CD4-positive, alpha-beta T cell treated with Interleukin-1 beta for 1 hour (primary cell): ENCODE measurements at regions not wholly inside any gene's neighbourhood (a gene's known extent, or its start where the extent isn't known, plus 50 kb on each side); places are given as distances from the start of the nearest gene placed in this dataset.

Source experiments
- DNase-seq, 2 donors: peaks; one replicate each; pipeline ENCODE4 v3.0.0-alpha.2; 2020 to 2022

- no peak for DNase-seq
Measured at GRCh38 chr9:28651050-28651722, 1077.9 kb upstream of the C9orf72 start.

- no peak for DNase-seq
Measured at GRCh38 chr9:28653216-28653615, 1079.9 kb upstream of the C9orf72 start.

GRCh38 chr9:28656727-28657126 lies 1083.4 kb upstream of the C9orf72 start:
- DNase-seq = no peak

DNA sequence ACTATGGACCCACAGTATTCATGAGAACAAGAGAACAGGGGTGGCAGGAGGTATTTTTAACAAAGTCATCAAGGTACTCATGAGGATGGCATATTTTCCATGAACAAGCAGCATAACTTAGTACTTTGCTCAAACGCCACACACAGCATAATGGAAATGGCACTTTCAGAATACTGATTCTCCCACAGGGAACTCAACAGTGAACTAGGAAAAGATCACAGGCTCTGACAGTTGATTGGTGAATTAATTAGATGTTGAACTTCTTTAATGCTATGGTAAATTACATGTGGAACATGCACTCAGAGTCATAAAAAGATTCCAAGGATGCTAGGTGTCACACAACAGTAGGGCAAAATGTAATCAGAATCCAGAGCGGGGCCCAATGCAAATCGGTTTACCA lies 1088.6 kb upstream of the C9orf72 start:
- DNase-seq = no peak

DNA sequence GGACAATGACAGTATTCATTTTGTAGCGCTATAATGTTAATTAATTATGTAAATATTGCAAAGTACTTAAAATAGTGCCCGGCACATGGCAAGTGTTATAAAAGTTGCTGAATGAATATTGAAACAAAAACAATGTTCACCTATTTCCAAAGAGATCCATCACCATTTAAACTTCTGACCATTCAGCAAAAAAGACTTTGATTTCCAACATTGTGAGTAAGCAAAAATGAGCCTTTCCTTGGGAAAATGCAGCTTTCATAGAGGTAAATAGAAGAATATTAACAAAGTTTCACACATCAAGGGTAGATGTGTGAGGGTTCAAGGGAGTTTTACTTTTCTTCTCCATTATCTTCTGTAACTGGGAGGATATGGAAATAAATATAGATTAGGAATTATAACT lies 1089.4 kb upstream of the C9orf72 start:
- DNase-seq = no peak

DNA sequence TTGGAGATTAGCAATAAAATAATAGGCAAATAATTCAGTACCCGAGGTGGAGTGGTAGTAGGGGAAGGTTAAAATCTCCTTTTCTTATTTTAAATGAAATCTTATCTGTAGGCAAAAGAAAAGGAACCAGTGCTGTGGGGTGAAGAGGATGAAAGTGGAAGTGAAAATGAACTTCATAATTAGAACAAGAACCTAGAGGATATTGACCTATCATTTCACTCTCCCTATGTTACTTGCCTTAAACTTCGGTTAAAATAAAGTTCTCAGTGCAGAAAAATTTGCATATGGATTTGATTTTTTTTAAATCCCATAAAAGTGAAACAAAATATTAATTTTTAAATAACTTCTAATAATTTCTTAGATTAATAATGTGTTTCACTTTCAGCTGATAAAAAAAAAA lies 1094.9 kb upstream of the C9orf72 start:
- DNase-seq = no peak

- no peak for DNase-seq
Measured at GRCh38 chr9:28671000-28671399, 1097.7 kb upstream of the C9orf72 start.

GRCh38 chr9:28678097-28678496 lies 1104.8 kb upstream of the C9orf72 start:
- no peak for DNase-seq

DNA sequence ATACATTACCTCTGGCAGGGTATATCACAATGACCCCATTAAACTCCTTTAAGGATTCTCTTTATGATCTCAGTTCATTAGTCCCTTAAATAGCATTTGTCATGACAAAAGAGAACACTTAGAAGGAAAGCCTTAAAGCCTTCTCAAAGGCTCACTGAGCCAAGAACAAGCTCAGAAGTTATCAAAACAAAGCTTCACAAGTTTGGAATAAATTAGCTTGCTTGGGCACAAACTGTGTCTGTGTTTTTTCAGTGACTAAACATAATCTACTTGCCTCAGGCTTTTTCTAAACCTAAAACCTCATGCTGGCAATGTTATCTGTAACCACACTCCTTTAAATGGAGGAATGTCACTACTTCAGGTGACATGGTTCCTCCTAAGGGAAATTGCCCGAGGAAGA lies 1114.9 kb upstream of the C9orf72 start:
- DNase-seq = no peak

GRCh38 chr9:28692012-28692411 lies 1118.7 kb upstream of the C9orf72 start:
- no peak for DNase-seq

GRCh38 chr9:28696960-28697359 lies 1123.7 kb upstream of the C9orf72 start:
- DNase-seq = no peak

GRCh38 chr9:28699632-28700031 lies 1126.4 kb upstream of the C9orf72 start:
- DNase-seq = no peak

- DNase-seq = no peak
Measured at GRCh38 chr9:28707616-28708015, 1134.3 kb upstream of the C9orf72 start.

GRCh38 chr9:28714188-28714587 lies 1140.9 kb upstream of the C9orf72 start:
- DNase-seq = no peak

DNA sequence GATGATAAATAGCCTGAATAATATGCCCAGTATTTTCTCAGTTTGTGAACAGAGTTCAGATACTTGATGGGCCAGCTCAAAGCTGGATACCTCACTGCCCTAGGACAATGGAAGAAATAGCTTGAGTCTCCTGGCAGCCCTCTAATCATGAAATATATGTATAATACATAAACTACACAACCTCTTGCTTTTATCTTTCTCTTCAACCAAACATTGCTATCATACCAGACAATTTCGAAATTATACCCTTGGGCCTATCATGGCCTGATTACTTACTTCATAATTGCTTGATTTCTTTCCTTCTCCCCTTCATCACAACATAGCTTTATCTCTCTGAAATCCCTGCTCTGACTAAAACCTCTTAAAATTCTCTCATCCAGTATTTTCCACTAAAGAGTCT lies 1144.9 kb upstream of the C9orf72 start:
- no peak for DNase-seq

DNA sequence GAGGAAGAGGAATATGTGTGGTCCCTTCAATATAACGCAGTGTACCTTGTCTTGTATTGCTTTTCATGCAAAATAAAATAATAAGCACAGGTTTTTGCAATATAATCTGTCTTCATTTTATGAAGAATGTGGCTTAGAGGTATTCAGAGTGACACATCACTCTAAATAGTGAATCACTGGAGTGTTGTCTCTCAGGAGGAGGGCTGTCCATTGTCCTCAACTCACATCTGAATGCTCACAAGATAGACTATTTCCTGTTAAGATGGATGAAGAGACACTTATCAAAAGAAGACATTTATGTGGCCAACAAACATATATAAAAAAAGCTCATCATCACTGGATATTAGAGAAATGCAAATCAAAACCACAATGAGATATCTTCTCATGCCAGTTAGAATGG lies 1147.5 kb upstream of the C9orf72 start:
- no peak for DNase-seq

GRCh38 chr9:28730111-28730510 lies 1156.8 kb upstream of the C9orf72 start:
- no peak for DNase-seq

GRCh38 chr9:28735738-28736342 lies 1162.6 kb upstream of the C9orf72 start:
- no peak for DNase-seq

- no peak for DNase-seq
Measured at GRCh38 chr9:28741459-28741858, 1168.2 kb upstream of the C9orf72 start.

DNA sequence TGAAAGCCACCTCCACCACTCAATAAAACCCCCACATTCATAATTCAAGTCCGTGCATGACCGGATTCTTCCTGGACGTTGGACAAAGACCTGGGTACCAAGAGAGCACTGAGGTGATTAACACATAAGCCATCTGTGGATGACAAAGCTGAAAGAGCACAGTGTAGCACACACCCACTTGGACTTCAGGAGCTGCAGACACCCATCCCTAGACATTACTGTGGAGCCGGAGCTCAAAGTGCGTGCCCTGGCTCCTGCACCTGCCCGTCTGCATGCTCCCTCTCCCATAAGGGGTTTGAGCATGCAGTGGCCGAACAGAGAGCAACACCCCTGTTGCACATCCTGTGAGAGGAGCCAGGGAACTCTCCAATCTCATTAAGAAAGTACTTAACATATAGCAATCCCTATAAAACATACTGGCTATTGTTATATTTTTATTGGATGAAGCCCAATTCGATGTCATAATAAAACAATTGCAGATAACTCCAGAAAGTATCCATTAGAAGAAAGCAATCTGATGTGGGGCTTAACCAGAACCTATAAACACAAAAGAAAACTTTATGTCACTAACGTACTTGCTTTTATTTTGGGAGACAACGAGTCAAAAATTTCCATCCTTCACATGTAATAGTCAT lies 1174.2 kb upstream of the C9orf72 start:
- DNase-seq = no peak

DNA sequence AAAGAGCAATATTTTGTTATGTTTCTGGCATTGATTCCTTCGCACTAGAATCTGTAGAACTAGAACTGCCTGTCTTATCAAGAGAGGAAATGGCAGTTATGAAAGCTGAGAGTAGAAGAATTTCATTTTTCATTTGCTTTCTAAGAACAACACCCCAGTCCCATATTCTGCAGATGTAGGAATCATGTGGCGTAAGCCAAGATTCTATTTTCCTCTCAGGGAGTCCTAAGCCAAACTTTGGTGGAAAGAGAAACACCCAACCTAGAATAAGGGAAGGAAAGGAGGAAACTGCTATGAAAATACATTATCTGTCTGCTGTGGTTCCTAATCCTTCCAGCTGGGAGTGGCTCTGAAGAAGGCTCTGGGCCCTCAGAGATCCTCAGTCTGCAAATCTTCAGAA lies 1176.9 kb upstream of the C9orf72 start:
- no peak for DNase-seq

- no peak for DNase-seq
Measured at GRCh38 chr9:28758341-28758740, 1185.1 kb upstream of the C9orf72 start.

- DNase-seq = no peak
Measured at GRCh38 chr9:28758971-28759370, 1185.7 kb upstream of the C9orf72 start.

DNA sequence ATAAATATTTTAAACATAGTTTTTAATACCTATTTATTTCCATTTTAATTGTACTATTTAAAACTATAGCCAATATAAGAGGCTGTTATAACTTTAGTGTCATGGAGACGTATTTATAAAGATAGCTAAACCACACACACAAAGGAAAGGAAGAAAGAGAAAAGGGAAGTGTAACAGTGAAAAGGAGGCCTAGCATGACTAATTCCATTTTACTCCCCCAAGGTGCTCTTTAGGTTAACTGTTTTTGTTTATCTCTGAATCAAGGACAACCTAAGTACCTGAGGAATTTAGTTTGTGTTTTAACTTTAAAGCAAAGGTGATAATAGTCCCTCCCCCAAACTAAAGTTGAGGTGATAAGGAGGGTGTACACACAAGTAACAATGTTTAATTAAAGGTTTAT lies 1188.9 kb upstream of the C9orf72 start:
- no peak for DNase-seq

- no peak for DNase-seq
Measured at GRCh38 chr9:28764532-28764931, 1191.3 kb upstream of the C9orf72 start.
